Activated CD4-positive, alpha-beta T cell treated with anti-CD3 and anti-CD28 coated beads, Interleukin-2, Interleukin-6, amounts not matched to agents 100 ng/mL and 50 ng/mL, durations not matched to agents 16 hours and 8 hours (primary cell): ENCODE measurements at regions not wholly inside any gene's neighbourhood (a gene's known extent, or its start where the extent isn't known, plus 50 kb on each side); places are given as distances from the start of the nearest gene placed in this dataset.

Source experiments
- DNase-seq: peaks from one replicate; pipeline ENCODE4 v3.0.0-alpha.2; 2020

GRCh38 chr6:164911151-164911550 is 398.3 kb downstream of the C6orf118 start:
- DNase-seq: no peak

GRCh38 chr6:164906766-164907165 is 402.6 kb downstream of the C6orf118 start:
- DNase-seq: no peak

- no peak for DNase-seq
Observed at GRCh38 chr6:164905311-164905710, 404.1 kb downstream of the C6orf118 start.

- no peak for DNase-seq
Observed at GRCh38 chr6:164898412-164898811, 411.0 kb downstream of the C6orf118 start.

- no peak for DNase-seq
Observed at GRCh38 chr6:164897523-164898235, 411.7 kb downstream of the C6orf118 start.

DNA sequence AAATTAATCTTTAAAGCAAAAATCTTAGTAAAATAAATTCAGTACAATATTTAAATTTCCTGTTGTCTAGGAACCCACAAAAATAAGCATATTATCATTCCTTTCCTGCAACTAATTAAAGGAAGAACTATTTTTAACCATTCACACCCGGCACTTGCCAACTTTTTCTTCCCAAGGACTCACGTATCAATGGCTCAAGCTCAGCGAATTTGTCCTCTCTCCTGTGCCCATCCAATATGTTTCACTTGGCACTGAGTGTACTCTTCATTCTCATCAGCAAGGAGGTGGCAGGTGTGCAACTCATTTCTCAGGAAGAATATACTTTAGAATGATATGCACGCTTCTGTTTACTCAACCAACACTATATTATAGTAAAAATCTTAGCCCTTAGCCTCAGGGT is 419.4 kb downstream of the C6orf118 start:
- DNase-seq: no peak

DNA sequence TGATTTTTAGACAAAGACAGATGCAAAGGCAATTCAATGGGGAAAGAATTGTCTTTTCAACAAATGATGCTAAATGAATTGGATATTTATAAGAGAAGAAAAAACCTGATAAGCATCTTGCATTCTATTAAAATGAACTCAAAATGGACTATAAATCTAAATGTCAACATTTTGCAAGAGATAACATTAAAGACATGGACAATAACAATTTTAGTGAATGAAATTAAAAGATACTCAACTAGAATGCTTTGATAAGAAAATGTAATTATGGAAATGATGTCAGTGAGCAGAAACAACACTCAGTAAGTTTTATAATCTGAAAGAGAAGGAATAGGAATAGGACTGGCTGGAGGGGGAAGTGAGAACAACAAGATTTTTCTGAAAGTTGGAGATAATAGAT is 421.7 kb downstream of the C6orf118 start:
- no peak for DNase-seq

- DNase-seq: no peak
Observed at GRCh38 chr6:164882236-164882635, 427.2 kb downstream of the C6orf118 start.

DNA sequence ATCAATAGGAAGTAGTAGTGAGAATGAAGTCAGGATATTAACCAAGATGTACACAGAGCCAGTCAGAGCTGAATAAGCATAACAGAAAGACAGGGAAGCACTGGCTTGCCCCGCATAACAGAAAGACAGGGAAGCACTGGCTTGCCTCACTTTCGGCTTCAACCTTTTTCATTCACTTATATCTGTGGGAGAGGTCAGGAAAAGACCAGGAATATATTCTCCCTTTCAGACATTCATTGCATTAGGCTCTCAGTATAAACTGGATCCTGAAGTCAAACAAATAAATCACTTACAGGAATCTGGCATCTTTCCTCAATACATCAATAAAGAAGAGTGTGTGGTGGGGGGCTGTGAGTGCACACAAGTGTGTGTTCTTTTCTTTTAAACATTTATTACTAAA is 437.6 kb downstream of the C6orf118 start:
- DNase-seq: no peak

DNA sequence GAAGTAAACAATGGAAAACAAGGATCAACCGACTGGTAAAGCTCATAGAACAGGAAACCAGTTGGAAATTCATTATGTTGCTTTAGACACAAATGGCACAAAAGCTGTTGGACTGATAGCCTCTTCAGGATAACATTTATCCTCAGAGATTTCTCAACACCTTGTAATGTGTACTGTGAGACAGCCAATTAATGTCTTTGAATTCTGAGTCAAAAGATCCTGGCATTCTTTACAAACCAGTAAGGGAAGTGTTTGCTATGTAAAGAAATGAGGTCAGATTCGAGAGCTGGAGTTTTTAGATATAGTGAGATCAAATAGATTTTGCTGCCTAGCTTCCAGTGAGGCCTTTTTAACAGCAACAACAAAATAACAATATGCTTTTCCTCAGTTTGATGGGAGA is 439.2 kb downstream of the C6orf118 start:
- DNase-seq: no peak

- DNase-seq: no peak
Observed at GRCh38 chr6:164861967-164862366, 447.4 kb downstream of the C6orf118 start.

GRCh38 chr6:164859816-164860215 is 449.6 kb downstream of the C6orf118 start:
- DNase-seq: no peak

- DNase-seq: no peak
Observed at GRCh38 chr6:164856138-164856537, 453.3 kb downstream of the C6orf118 start.

GRCh38 chr6:164855281-164855680 is 454.1 kb downstream of the C6orf118 start:
- DNase-seq: no peak

DNA sequence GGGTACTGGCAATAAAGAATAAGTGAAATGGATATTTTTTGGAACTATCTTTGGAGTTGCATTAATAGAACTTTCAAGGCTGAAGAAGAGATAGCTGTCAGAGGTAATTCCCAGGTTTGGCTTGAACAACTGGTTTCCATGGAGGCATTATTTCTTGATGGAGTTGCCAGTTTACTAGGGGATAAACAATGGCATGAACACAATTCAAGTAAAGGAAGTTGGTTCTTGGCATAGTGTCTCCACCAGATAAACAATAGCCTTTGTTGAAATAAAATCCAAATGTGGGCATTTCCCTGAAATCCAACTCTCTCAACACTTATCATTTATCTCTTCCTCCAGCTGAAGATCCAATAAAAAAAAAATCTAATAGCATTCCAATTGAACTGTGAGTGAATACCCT is 454.9 kb downstream of the C6orf118 start:
- no peak for DNase-seq

- DNase-seq: no peak
Observed at GRCh38 chr6:164845773-164846172, 463.6 kb downstream of the C6orf118 start.

DNA sequence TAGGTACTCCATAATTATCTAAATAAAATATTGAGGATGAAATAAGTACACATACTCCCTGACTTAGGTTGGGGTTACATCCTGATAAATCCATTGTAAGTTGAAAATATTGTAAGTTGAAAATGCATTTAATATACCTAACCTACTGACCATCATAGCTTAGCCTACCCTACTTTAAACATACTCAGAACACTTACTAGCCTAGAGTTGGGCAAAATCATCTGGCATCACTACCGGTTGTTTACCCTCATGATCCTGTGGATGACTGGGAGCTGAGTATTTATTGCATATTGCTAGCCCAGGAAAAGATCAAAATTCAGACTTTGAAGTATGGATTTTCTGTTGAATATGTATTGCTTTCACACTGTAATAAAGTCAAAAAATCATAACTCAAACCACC is 467.3 kb downstream of the C6orf118 start:
- DNase-seq: no peak

- no peak for DNase-seq
Observed at GRCh38 chr6:164838068-164838615, 471.3 kb downstream of the C6orf118 start.

DNA sequence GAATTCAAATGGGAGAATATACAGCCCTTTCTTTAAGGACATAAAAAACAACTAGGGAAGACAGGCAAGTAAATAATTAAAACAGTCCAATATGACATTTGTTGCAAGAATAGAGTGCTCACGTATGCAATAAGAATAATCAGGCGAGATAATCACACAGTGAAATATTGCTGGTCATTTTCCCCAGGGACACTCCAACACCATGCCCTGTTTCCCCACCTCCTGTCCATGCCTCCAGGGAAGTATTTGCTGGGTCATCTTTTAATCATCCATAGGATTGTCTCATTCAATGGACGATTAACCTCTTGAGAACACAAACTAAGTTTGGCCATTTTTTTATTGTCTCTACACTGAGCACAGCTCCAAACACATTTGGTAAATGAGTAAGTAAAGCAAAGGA is 472.9 kb downstream of the C6orf118 start:
- DNase-seq: no peak

DNA sequence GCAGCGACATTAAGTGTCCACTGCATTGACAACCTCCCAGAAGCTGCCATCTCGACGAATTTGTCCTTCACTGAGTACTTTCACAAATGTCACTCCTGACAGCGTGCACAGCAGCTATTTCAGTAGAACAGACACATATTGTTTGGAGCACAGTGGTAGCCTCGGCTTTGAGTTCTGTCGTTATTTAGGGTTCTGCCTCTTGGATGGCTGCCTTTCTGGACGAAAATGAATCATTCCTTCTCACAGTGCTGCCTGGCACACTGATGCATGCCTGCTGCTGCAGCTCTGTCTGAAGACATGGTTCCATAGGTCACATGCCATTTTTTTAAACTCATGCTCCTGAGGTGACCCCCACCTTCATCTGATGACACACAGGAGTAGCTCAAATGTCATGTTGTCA is 477.0 kb downstream of the C6orf118 start:
- DNase-seq: no peak

- DNase-seq: no peak
Observed at GRCh38 chr6:164827537-164827936, 481.9 kb downstream of the C6orf118 start.

DNA sequence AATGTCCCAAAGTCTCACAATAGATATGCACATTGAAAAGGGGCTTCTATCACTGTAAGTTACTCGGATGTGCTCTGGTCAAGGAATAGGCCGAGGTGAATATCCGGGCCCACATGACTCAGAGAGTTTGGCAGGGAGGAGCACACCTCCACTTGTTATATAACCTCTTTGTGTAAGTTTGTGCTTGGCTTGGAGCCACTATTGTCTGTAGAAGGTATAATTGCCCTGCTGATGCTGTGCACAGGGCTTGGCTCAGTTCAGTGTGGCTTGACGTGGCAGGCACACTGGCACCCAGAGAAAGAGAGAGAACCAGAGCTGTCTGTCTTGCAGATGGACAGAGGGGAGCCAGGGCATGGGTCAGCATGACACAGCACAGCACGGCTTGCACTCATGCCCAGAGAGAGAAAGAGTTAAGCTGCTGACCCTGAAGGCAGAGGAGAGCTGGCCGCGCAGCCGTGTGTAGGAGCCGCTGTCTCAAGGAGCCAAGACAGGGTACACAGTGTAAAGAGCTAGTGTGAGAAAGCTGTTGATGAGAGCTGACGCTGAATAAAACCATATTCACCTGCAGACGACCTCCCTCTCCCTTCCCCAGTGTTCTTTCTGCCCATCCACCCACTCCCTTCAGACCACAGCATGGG is 482.5 kb downstream of the C6orf118 start:
- DNase-seq: no peak

DNA sequence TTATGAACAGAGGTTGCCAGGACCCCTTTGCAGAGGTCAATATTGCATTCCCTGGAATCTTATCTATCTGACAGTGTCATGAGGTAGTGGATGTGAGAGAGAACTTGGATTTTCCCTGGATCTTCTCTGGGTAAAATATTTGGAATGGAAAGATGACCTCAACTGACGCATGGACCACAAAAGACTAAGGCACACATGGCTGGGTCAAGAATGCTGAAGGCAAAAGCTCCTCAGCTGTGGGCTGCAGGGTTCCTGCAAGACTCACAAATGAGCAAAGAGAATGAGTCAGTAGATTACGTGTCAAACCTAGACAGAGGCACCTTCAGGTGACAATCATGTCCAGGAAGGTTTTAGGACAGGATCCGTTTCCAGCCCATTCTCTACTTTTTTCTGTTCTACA is 484.0 kb downstream of the C6orf118 start:
- no peak for DNase-seq

- DNase-seq: no peak
Observed at GRCh38 chr6:164817662-164818061, 491.7 kb downstream of the C6orf118 start.

GRCh38 chr6:164812706-164813105 is 496.7 kb downstream of the C6orf118 start:
- no peak for DNase-seq
